ENCODE measurements at regions not wholly inside any gene's neighbourhood (a gene's known extent, or its start where the extent isn't known, plus 50 kb on each side); places are given as distances from the start of the nearest gene placed in this dataset.
"Not testable (repeated sequence)": the region's sequence is repeated elsewhere in the genome, so short reads cannot be mapped to it uniquely, and the experiment has no call there.

- peaks cover 3% of the 10 kb centered on the region for H3K36me3 Mint-ChIP-seq (ENCODE audit: insufficient read depth)
- H3K27me3 Mint-ChIP-seq = peaks cover 8 to 12% of the 10 kb centered on the region in 2 donors
- no peaks in the 10 kb centered on the region for H3K4me1 Mint-ChIP-seq (ENCODE audit: low read depth in 2 of 2)
- no peak overlapping the region for H3K27ac Mint-ChIP-seq
- no peak overlapping the region for H3K4me3 Mint-ChIP-seq
- no peaks in the 10 kb centered on the region for H3K9me3 Mint-ChIP-seq
- DNase-seq = no peak
- ATAC-seq (replicated peaks) = no peak
Measured at GRCh38 chr5:67997892-67998457, 217.6 kb upstream of the PIK3R1 start.

GRCh38 chr5:67997148-67997547 lies 218.4 kb upstream of the PIK3R1 start:
- Mint-ChIP-seq H3K4me1 (ENCODE audit: low read depth in 2 of 2) (no peaks in the 10 kb centered on the region), H3K9me3 (no peaks in the 10 kb centered on the region), H3K36me3 (ENCODE audit: insufficient read depth) (no peaks in the 10 kb centered on the region), H3K27me3 (peaks cover 8 to 13% of the 10 kb centered on the region in 2 donors), H3K27ac (no peak overlapping the region), H3K4me3 (no peak overlapping the region)
- ATAC-seq (replicated peaks) = no peak
- DNase-seq = no peak

GRCh38 chr5:67996596-67996995 lies 219.0 kb upstream of the PIK3R1 start:
- no peak overlapping the region for H3K4me3 Mint-ChIP-seq
- H3K9me3 Mint-ChIP-seq = no peaks in the 10 kb centered on the region
- H3K27me3 Mint-ChIP-seq = peaks cover 8 to 13% of the 10 kb centered on the region in 2 donors

GRCh38 chr5:67992923-67993322 lies 222.6 kb upstream of the PIK3R1 start:
- DNase-seq = no peak
- no peak overlapping the region for H3K27ac Mint-ChIP-seq
- H3K36me3 Mint-ChIP-seq (ENCODE audit: insufficient read depth) = no peaks in the 10 kb centered on the region
- H3K27me3 Mint-ChIP-seq = peaks cover 8 to 13% of the 10 kb centered on the region in 2 donors
- no peaks in the 10 kb centered on the region for H3K9me3 Mint-ChIP-seq
- H3K4me3 Mint-ChIP-seq = no peak overlapping the region
- H3K4me1 Mint-ChIP-seq (ENCODE audit: low read depth in 2 of 2) = no peaks in the 10 kb centered on the region
- ATAC-seq (replicated peaks) = no peak

More at GRCh38 chr5:67996596-67996995, 219.0 kb upstream of the PIK3R1 start:
- Mint-ChIP-seq H3K27ac (no peak overlapping the region), H3K36me3 (ENCODE audit: insufficient read depth) (no peaks in the 10 kb centered on the region), H3K4me1 (ENCODE audit: low read depth in 2 of 2) (no peaks in the 10 kb centered on the region)
- ATAC-seq (replicated peaks) (no peak), DNase-seq (no peak)

- Mint-ChIP-seq H3K36me3 (ENCODE audit: insufficient read depth) (peaks cover 2% of the 10 kb centered on the region), H3K4me3 (no peak overlapping the region), H3K27me3 (peaks cover 8 to 19% of the 10 kb centered on the region in 2 donors), H3K4me1 (ENCODE audit: low read depth in 2 of 2) (no peaks in the 10 kb centered on the region), H3K9me3 (no peaks in the 10 kb centered on the region), H3K27ac (no peak overlapping the region)
- ATAC-seq (replicated peaks) = no peak
- DNase-seq = no peak
Measured at GRCh38 chr5:67989456-67989855, 226.1 kb upstream of the PIK3R1 start.

GRCh38 chr5:67986761-67987160 lies 228.8 kb upstream of the PIK3R1 start:
- ATAC-seq (replicated peaks) (no peak), DNase-seq (no peak)
- Mint-ChIP-seq H3K4me3 (no peak overlapping the region), H3K4me1 (ENCODE audit: low read depth in 2 of 2) (no peaks in the 10 kb centered on the region), H3K9me3 (no peaks in the 10 kb centered on the region), H3K27ac (no peak overlapping the region), H3K36me3 (ENCODE audit: insufficient read depth) (peaks cover 2% of the 10 kb centered on the region), H3K27me3 (peaks cover 0 to 6% of the 10 kb centered on the region in 2 donors)

- no peak for ATAC-seq (replicated peaks)
- no peak for DNase-seq
- H3K4me1 Mint-ChIP-seq (ENCODE audit: low read depth in 2 of 2) = no peaks in the 10 kb centered on the region
Measured at GRCh38 chr5:67985686-67986387, 229.7 kb upstream of the PIK3R1 start.

GRCh38 chr5:67984546-67984945 lies 231.0 kb upstream of the PIK3R1 start:
- Mint-ChIP-seq H3K4me1 (ENCODE audit: low read depth in 2 of 2) (no peaks in the 10 kb centered on the region), H3K27ac (no peak overlapping the region), H3K4me3 (no peak overlapping the region), H3K27me3 (peaks cover 0 to 6% of the 10 kb centered on the region in 2 donors), H3K9me3 (no peaks in the 10 kb centered on the region), H3K36me3 (ENCODE audit: insufficient read depth) (peaks cover 2% of the 10 kb centered on the region)
- no peak for ATAC-seq (replicated peaks)
- no peak for DNase-seq

More at GRCh38 chr5:67985686-67986387, 229.7 kb upstream of the PIK3R1 start:
- Mint-ChIP-seq H3K27me3 (peaks cover 0 to 6% of the 10 kb centered on the region in 2 donors), H3K36me3 (ENCODE audit: insufficient read depth) (peaks cover 2% of the 10 kb centered on the region), H3K4me3 (no peak overlapping the region), H3K9me3 (no peaks in the 10 kb centered on the region), H3K27ac (no peak overlapping the region)

GRCh38 chr5:67983251-67984110 lies 232.1 kb upstream of the PIK3R1 start:
- DNase-seq = no peak
- no peak overlapping the region for H3K4me3 Mint-ChIP-seq
- H3K9me3 Mint-ChIP-seq = no peaks in the 10 kb centered on the region
- H3K27me3 Mint-ChIP-seq = peaks cover 0 to 6% of the 10 kb centered on the region in 2 donors
- H3K27ac Mint-ChIP-seq = no peak overlapping the region
- no peaks in the 10 kb centered on the region for H3K4me1 Mint-ChIP-seq (ENCODE audit: low read depth in 2 of 2)
- ATAC-seq (replicated peaks) = no peak
- H3K36me3 Mint-ChIP-seq (ENCODE audit: insufficient read depth) = peaks cover 2% of the 10 kb centered on the region

- not testable (repeated sequence) for H3K9me3 Mint-ChIP-seq; ATAC-seq (replicated peaks); H3K4me1 Mint-ChIP-seq (ENCODE audit: low read depth in 2 of 2); DNase-seq; H3K36me3 Mint-ChIP-seq (ENCODE audit: insufficient read depth); H3K27me3 Mint-ChIP-seq; H3K4me3 Mint-ChIP-seq; H3K27ac Mint-ChIP-seq
Measured at GRCh38 chr5:67982160-67982559, 233.4 kb upstream of the PIK3R1 start.

- Mint-ChIP-seq H3K4me3 (no peak overlapping the region), H3K27ac (no peak overlapping the region), H3K36me3 (ENCODE audit: insufficient read depth) (no peaks in the 10 kb centered on the region), H3K4me1 (ENCODE audit: low read depth in 2 of 2) (no peaks in the 10 kb centered on the region), H3K27me3 (no peaks in the 10 kb centered on the region), H3K9me3 (no peaks in the 10 kb centered on the region)
- no peak for DNase-seq
- ATAC-seq (replicated peaks) = no peak
Measured at GRCh38 chr5:67978171-67978570, 237.4 kb upstream of the PIK3R1 start.

GRCh38 chr5:67976891-67977601 lies 238.5 kb upstream of the PIK3R1 start:
- Mint-ChIP-seq H3K36me3 (ENCODE audit: insufficient read depth) (no peaks in the 10 kb centered on the region), H3K4me3 (no peak overlapping the region), H3K4me1 (ENCODE audit: low read depth in 2 of 2) (no peaks in the 10 kb centered on the region), H3K27me3 (no peaks in the 10 kb centered on the region), H3K9me3 (no peaks in the 10 kb centered on the region), H3K27ac (no peak overlapping the region)
- DNase-seq (no peak), ATAC-seq (replicated peaks) (no peak)

- H3K36me3 Mint-ChIP-seq (ENCODE audit: insufficient read depth) = no peaks in the 10 kb centered on the region
- no peaks in the 10 kb centered on the region for H3K4me1 Mint-ChIP-seq (ENCODE audit: low read depth in 2 of 2)
- no peak overlapping the region for H3K27ac Mint-ChIP-seq
- H3K9me3 Mint-ChIP-seq = no peaks in the 10 kb centered on the region
- no peak overlapping the region for H3K4me3 Mint-ChIP-seq
- no peak for ATAC-seq (replicated peaks)
- no peaks in the 10 kb centered on the region for H3K27me3 Mint-ChIP-seq
- no peak for DNase-seq
Measured at GRCh38 chr5:67976181-67976580, 239.4 kb upstream of the PIK3R1 start.
